GM23338 (cell line): ENCODE measurements at regions not wholly inside any gene's neighbourhood (a gene's known extent, or its start where the extent isn't known, plus 50 kb on each side); places are given as distances from the start of the nearest gene placed in this dataset.

Experiments used
- ATAC-seq: fragments of 200-7000 bp; cut with Tn5 transposase; 3 replicates; pipeline ENCODE4 v1.9.1; 2020
- DNase-seq: peaks from one replicate; pipeline ENCODE4 v3.0.0-alpha.2; 2015; ENCODE audit warnings: low spot score
- H2AFZ ChIP-seq: fragments of 200-600 bp; sonication (generic); 2 replicates; pipeline ENCODE4 v1.8.0; 2016; ENCODE audit warnings: antibody characterized with exemption, mild to moderate bottlenecking, moderate library complexity
- H3F3A ChIP-seq: fragments of 200-600 bp; sonication (generic); replicated peaks from 2 replicates; pipeline ENCODE4 v1.8.0; 2017; ENCODE audit warnings: antibody characterized with exemption, mixed run types, low read depth
- H3K27ac ChIP-seq: fragments of 200-600 bp; sonication (generic); 2 replicates; pipeline ENCODE4 v1.6.1; 2016; ENCODE audit warnings: low read depth
- H3K27me3 ChIP-seq: fragments of 200-600 bp; sonication (generic); 2 replicates; pipeline ENCODE4 v1.8.0; 2016; ENCODE audit warnings: mild to moderate bottlenecking, mixed run types, moderate library complexity; ENCODE audit not compliant: insufficient read depth
- H3K36me3 ChIP-seq: fragments of 200-600 bp; sonication (generic); 2 replicates; pipeline ENCODE4 v1.8.0; 2016; ENCODE audit warnings: mild to moderate bottlenecking; ENCODE audit not compliant: insufficient read depth
- H3K4me1 ChIP-seq: fragments of 200-600 bp; sonication (generic); 2 replicates; pipeline ENCODE4 v1.8.0; 2016; ENCODE audit warnings: mild to moderate bottlenecking, moderate library complexity; ENCODE audit not compliant: insufficient read depth
- H3K4me2 ChIP-seq: fragments of 200-600 bp; sonication (generic); 2 replicates; pipeline ENCODE4 v1.7.1; 2017; ENCODE audit warnings: mixed run types
- H3K4me3 ChIP-seq: fragments of 200-600 bp; sonication (generic); 2 replicates; pipeline ENCODE4 v1.6.1; 2016; ENCODE audit warnings: mixed run types
- H3K79me2 ChIP-seq: fragments of 200-600 bp; sonication (generic); replicated peaks from 2 replicates; pipeline ENCODE4 v1.8.0; 2017; ENCODE audit warnings: mild to moderate bottlenecking; ENCODE audit not compliant: insufficient read depth
- H3K9me2 ChIP-seq: fragments of 200-600 bp; sonication (generic); 2 replicates; pipeline ENCODE4 v1.8.0; 2017; ENCODE audit not compliant: insufficient read depth
- H4K20me1 ChIP-seq: fragments of 200-600 bp; sonication (generic); replicated peaks from 2 replicates; pipeline ENCODE4 v1.8.0; 2017; ENCODE audit warnings: mild to moderate bottlenecking; ENCODE audit not compliant: insufficient read depth
- H3K27ac Mint-ChIP-seq: 2 replicates; pipeline ENCODE4 v1.8.0; 2020; ENCODE audit warnings: inconsistent platforms, mild to moderate bottlenecking, moderate library complexity, mixed read lengths
- H3K27me3 Mint-ChIP-seq: 3 replicates; pipeline ENCODE4 v1.8.0; 2022; ENCODE audit warnings: low read depth, mild to moderate bottlenecking, moderate library complexity, mixed read lengths, inconsistent platforms; ENCODE audit not compliant: insufficient read depth, poor library complexity
- H3K36me3 Mint-ChIP-seq: 3 replicates; pipeline ENCODE4 v1.8.0; 2021; ENCODE audit warnings: low read depth, mild to moderate bottlenecking, inconsistent platforms, moderate library complexity, mixed read lengths
- H3K4me1 Mint-ChIP-seq: 3 replicates; pipeline ENCODE4 v1.8.0; 2020; ENCODE audit warnings: mild to moderate bottlenecking, inconsistent platforms, mixed read lengths
- H3K4me3 Mint-ChIP-seq: 3 replicates; pipeline ENCODE4 v1.8.0; 2021; ENCODE audit warnings: moderate library complexity, mild to moderate bottlenecking, inconsistent platforms, mixed read lengths
- H3K9me3 Mint-ChIP-seq: 3 replicates; pipeline ENCODE4 v1.8.0; 2020; ENCODE audit warnings: moderate library complexity, mild to moderate bottlenecking, inconsistent platforms, mixed read lengths
- CREB1 ChIP-seq: fragments of 250-450 bp; sonication (Bioruptor Pico); IDR thresholded peaks from 2 replicates; pipeline ENCODE4 v1.5.0; 2020; ENCODE audit warnings: low read depth, mild to moderate bottlenecking, moderate library complexity
- ETS1 ChIP-seq: IDR thresholded peaks from 2 replicates; pipeline ENCODE4 v1.6.1; 2016; ENCODE audit warnings: antibody characterized with exemption
- EZH2 ChIP-seq: fragments of 200-600 bp; sonication (generic); IDR thresholded peaks from one replicate; pipeline ENCODE4 v1.8.0; 2017; ENCODE audit warnings: antibody characterized with exemption, mild to moderate bottlenecking, low read depth; ENCODE audit not compliant: unreplicated experiment
- JUNB ChIP-seq: IDR thresholded peaks from one replicate; pipeline ENCODE4 v1.6.1; 2016; ENCODE audit warnings: antibody characterized with exemption; ENCODE audit not compliant: unreplicated experiment
- NANOG ChIP-seq: IDR thresholded peaks from 2 replicates; pipeline ENCODE4 v1.6.1; 2016; ENCODE audit warnings: antibody characterized with exemption, borderline replicate concordance
- STAT1 ChIP-seq: IDR thresholded peaks from one replicate; pipeline ENCODE4 v1.6.1; 2016; ENCODE audit warnings: antibody characterized with exemption; ENCODE audit not compliant: unreplicated experiment
- ZNF114 ChIP-seq: fragments of 250-450 bp; sonication (Bioruptor Pico); IDR thresholded peaks from 2 replicates; pipeline ENCODE4 v1.5.0; 2020; ENCODE audit warnings: mild to moderate bottlenecking, moderate library complexity
- ZNF331 ChIP-seq: fragments of 250-450 bp; sonication (Bioruptor Pico); IDR thresholded peaks from 2 replicates; pipeline ENCODE4 v1.5.0; 2020; ENCODE audit warnings: low read depth, mild to moderate bottlenecking, moderate library complexity
- TF ChIP-seq, protein P1 (sequence below): IDR thresholded peaks from one replicate; pipeline ENCODE4 v1.6.1; 2018; ENCODE audit warnings: antibody characterized with exemption; ENCODE audit not compliant: unreplicated experiment

- H3K4me1 Mint-ChIP-seq = peaks cover 21% of the 10 kb centered on the region
- no peak for TF ChIP-seq ZNF114 (CRISPR knock-in tag)
- no peaks in the 10 kb centered on the region for H3K36me3 Mint-ChIP-seq
- Histone ChIP-seq H4K20me1 (no peaks in the 10 kb centered on the region), H3F3A (no peaks in the 10 kb centered on the region), H3K27me3 (no peaks in the 10 kb centered on the region), H3K79me2 (no peaks in the 10 kb centered on the region), H3K4me1 (0 out of 2 replicates have a peak, but pooled peaks cover 8% of the 10 kb centered on the region), H3K4me2 (no peak overlapping the region), H3K9me2 (no peaks in the 10 kb centered on the region), H3K27ac (no peak overlapping the region), H2AFZ (no peak overlapping the region), H3K36me3 (no peaks in the 10 kb centered on the region), H3K4me3 (no peak overlapping the region)
- ATAC-seq (no peak), DNase-seq (no peak)
- no peak overlapping the region for H3K27ac Mint-ChIP-seq
- no peak overlapping the region for H3K4me3 Mint-ChIP-seq
- H3K27me3 Mint-ChIP-seq = peaks cover 4% of the 10 kb centered on the region
- no peaks in the 10 kb centered on the region for H3K9me3 Mint-ChIP-seq
These were observed 156.1 kb downstream of the ZFP64 start for GRCh38 chr20:52035498-52035897.

- Histone ChIP-seq H3K79me2 (no peaks in the 10 kb centered on the region), H3K36me3 (no peaks in the 10 kb centered on the region), H3K27ac (no peak overlapping the region), H3K4me3 (no peak overlapping the region), H3K27me3 (no peaks in the 10 kb centered on the region), H3K4me1 (0 out of 2 replicates have a peak, but pooled peaks cover 5% of the 10 kb centered on the region), H3K4me2 (no peak overlapping the region), H2AFZ (no peak overlapping the region), H4K20me1 (no peaks in the 10 kb centered on the region), H3K9me2 (no peaks in the 10 kb centered on the region), H3F3A (no peaks in the 10 kb centered on the region)
- Mint-ChIP-seq H3K27ac (no peak overlapping the region), H3K36me3 (no peaks in the 10 kb centered on the region), H3K4me3 (no peak overlapping the region), H3K4me1 (peaks cover 21% of the 10 kb centered on the region), H3K9me3 (no peaks in the 10 kb centered on the region), H3K27me3 (peaks cover 4% of the 10 kb centered on the region)
- TF ChIP-seq NANOG = no peak
- TF ChIP-seq ZNF331 (CRISPR knock-in tag) = no peak
- no peak for TF ChIP-seq ZNF114 (CRISPR knock-in tag)
- ATAC-seq = no peak
- no peak for DNase-seq
These were observed 157.0 kb downstream of the ZFP64 start for GRCh38 chr20:52034581-52034980.

- Mint-ChIP-seq H3K36me3 (no peaks in the 10 kb centered on the region), H3K27ac (no peak overlapping the region; the same call in 1 of the 2 replicates), H3K4me1 (peaks cover 16% of the 10 kb centered on the region), H3K9me3 (no peaks in the 10 kb centered on the region), H3K4me3 (no peak overlapping the region), H3K27me3 (peaks cover 4% of the 10 kb centered on the region)
- no peaks in the 10 kb centered on the region for H3F3A ChIP-seq
- no peaks in the 10 kb centered on the region for H4K20me1 ChIP-seq
- no peaks in the 10 kb centered on the region for H3K9me2 ChIP-seq
- no peak overlapping the region for H3K4me3 ChIP-seq
- no peak overlapping the region for H3K27ac ChIP-seq
- no peaks in the 10 kb centered on the region for H3K79me2 ChIP-seq
- ATAC-seq (peak; percentile 77), DNase-seq (peak; percentile 66)
- H2AFZ ChIP-seq = no peak overlapping the region
- no peak overlapping the region for H3K4me2 ChIP-seq
- no peaks in the 10 kb centered on the region for H3K27me3 ChIP-seq
- H3K4me1 ChIP-seq = 0 out of 2 replicates have a peak, but pooled peaks cover 4% of the 10 kb centered on the region
- H3K36me3 ChIP-seq = no peaks in the 10 kb centered on the region
- TF ChIP-seq, protein P1, sequence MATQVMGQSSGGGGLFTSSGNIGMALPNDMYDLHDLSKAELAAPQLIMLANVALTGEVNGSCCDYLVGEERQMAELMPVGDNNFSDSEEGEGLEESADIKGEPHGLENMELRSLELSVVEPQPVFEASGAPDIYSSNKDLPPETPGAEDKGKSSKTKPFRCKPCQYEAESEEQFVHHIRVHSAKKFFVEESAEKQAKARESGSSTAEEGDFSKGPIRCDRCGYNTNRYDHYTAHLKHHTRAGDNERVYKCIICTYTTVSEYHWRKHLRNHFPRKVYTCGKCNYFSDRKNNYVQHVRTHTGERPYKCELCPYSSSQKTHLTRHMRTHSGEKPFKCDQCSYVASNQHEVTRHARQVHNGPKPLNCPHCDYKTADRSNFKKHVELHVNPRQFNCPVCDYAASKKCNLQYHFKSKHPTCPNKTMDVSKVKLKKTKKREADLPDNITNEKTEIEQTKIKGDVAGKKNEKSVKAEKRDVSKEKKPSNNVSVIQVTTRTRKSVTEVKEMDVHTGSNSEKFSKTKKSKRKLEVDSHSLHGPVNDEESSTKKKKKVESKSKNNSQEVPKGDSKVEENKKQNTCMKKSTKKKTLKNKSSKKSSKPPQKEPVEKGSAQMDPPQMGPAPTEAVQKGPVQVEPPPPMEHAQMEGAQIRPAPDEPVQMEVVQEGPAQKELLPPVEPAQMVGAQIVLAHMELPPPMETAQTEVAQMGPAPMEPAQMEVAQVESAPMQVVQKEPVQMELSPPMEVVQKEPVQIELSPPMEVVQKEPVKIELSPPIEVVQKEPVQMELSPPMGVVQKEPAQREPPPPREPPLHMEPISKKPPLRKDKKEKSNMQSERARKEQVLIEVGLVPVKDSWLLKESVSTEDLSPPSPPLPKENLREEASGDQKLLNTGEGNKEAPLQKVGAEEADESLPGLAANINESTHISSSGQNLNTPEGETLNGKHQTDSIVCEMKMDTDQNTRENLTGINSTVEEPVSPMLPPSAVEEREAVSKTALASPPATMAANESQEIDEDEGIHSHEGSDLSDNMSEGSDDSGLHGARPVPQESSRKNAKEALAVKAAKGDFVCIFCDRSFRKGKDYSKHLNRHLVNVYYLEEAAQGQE = no peak
- TF ChIP-seq CREB1 (CRISPR knock-in tag) (no peak), ZNF114 (CRISPR knock-in tag) (no peak), ETS1 (no peak), STAT1 (no peak), JUNB (no peak), NANOG (no peak), EZH2 (no peak)
These were observed 158.3 kb downstream of the ZFP64 start for GRCh38 chr20:52033313-52033712.
